Activated T-helper 17 cell treated with anti-CD3 and anti-CD28 coated beads, Interleukin-2, amount 50 U/mL, for 72 hours (primary cell): ENCODE measurements at regions not wholly inside any gene's neighbourhood (a gene's known extent, or its start where the extent isn't known, plus 50 kb on each side); places are given as distances from the start of the nearest gene placed in this dataset.

ENCODE experiments used
- ATAC-seq: fragments of 150-1000 bp; cut with Tn5 transposase; replicated peaks from 2 replicates; pipeline ENCODE4 v1.10.0; 2021; ENCODE audit warnings: mild to moderate bottlenecking, moderate library complexity
- H3K27ac Mint-ChIP-seq: one replicate; pipeline ENCODE4 v1.8.0; 2022; ENCODE audit warnings: mixed read lengths
- H3K27me3 Mint-ChIP-seq: one replicate; pipeline ENCODE4 v1.8.0; 2022; ENCODE audit warnings: mixed read lengths
- H3K36me3 Mint-ChIP-seq: one replicate; pipeline ENCODE4 v1.8.0; 2022; ENCODE audit warnings: low read depth, mild to moderate bottlenecking, mixed read lengths
- H3K4me1 Mint-ChIP-seq: one replicate; pipeline ENCODE4 v1.8.0; 2022; ENCODE audit warnings: mixed read lengths
- H3K4me3 Mint-ChIP-seq: one replicate; pipeline ENCODE4 v1.8.0; 2022; ENCODE audit warnings: mild to moderate bottlenecking, mixed read lengths
- H3K9me3 Mint-ChIP-seq: one replicate; pipeline ENCODE4 v1.8.0; 2022; ENCODE audit warnings: mixed read lengths

DNA sequence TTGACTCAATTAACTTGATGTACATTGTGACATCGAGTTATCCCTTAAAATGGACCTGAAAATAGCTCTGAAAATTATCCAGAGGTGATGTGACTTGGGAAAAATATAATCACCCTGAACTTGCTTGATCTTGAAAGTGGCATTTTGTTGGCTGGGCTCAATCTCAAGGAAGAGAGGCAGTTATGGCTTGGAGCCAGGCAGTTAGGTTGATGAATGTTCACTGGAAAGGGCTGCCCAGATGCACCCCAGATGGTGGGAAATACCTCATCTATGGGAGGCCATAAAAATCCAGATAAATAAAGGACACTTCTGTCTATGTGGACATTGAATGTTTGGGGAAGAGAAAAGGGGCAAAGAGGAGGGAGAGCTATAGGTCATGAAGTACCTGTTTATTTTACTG, 55.7 kb upstream of the OR5AN1 start:
- Mint-ChIP-seq H3K36me3 (no peaks in the 10 kb centered on the region), H3K27me3 (peaks cover 23% of the 10 kb centered on the region), H3K9me3 (no peaks in the 10 kb centered on the region), H3K4me1 (peaks cover 4% of the 10 kb centered on the region), H3K27ac (no peak overlapping the region), H3K4me3 (no peak overlapping the region)
- ATAC-seq: no peak

DNA sequence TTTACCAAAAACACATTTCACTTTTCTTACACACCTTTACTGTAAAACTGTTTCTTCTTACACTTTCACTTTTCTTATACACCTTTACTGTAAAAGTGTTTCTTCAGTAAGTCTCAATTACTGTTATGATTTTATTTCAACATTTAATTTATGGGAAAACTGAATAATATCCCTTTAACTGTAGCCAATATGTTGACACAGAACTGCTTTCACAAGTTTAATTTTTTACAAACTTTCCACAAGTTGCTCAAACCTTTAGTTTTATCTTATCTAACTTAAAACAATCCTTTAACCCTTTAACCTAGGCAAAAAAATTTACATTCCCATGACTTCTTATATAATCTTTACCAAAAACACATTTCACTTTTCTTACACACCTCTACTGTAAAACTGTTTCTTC, 63.3 kb upstream of the OR5AN1 start:
- Mint-ChIP-seq H3K4me1 (peaks cover 4% of the 10 kb centered on the region), H3K36me3 (no peaks in the 10 kb centered on the region), H3K9me3 (no peaks in the 10 kb centered on the region), H3K27ac (no peak overlapping the region), H3K4me3 (no peak overlapping the region), H3K27me3 (peaks cover 22% of the 10 kb centered on the region)
- no peak for ATAC-seq

DNA sequence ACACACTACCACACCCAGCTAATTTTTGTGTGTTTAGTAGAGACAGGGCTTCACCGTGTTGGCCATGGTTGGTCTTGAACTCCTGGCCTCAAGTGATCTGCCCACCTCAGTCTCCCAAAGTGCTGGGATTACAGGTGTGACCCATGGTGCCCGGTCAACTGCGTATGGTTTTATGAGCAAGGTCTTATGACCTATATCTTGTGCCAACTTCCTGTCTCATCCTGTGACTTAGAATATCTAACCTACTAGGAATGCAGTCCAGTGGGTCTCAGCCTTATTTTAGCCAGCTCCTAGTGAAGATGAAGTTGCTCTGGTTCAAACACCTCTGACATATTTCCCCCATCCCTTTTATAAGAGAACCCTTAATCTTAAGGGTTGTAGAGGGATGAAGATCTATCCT, 66.1 kb upstream of the OR5AN1 start:
- no peak for ATAC-seq
- no peaks in the 10 kb centered on the region for H3K4me1 Mint-ChIP-seq
- no peak overlapping the region for H3K27ac Mint-ChIP-seq
- peaks cover 11% of the 10 kb centered on the region for H3K27me3 Mint-ChIP-seq
- H3K36me3 Mint-ChIP-seq: no peaks in the 10 kb centered on the region
- H3K4me3 Mint-ChIP-seq: no peak overlapping the region
- no peaks in the 10 kb centered on the region for H3K9me3 Mint-ChIP-seq

DNA sequence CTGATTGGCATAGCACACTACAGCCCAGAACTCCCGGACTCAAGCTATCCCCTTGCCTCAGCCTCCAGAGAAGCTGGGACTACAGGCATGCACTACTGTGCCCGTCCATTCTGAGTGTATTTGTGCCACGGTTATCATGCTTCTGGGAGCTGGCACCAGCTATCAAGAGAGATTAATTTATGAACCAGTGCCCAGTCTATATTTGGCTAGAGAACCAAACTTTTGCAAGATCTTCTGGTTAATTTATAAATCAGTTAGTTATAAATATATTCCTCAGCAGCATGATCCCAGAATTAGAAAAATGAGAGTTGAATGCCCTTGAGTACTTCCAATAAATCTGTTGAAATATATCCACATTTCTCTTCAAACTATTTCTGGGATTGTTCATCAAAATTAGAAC, 67.5 kb upstream of the OR5AN1 start:
- H3K36me3 Mint-ChIP-seq: no peaks in the 10 kb centered on the region
- ATAC-seq: no peak
- no peak overlapping the region for H3K27ac Mint-ChIP-seq
- H3K27me3 Mint-ChIP-seq: peaks cover 3% of the 10 kb centered on the region
- H3K9me3 Mint-ChIP-seq: no peaks in the 10 kb centered on the region
- H3K4me1 Mint-ChIP-seq: no peaks in the 10 kb centered on the region
- H3K4me3 Mint-ChIP-seq: no peak overlapping the region

DNA sequence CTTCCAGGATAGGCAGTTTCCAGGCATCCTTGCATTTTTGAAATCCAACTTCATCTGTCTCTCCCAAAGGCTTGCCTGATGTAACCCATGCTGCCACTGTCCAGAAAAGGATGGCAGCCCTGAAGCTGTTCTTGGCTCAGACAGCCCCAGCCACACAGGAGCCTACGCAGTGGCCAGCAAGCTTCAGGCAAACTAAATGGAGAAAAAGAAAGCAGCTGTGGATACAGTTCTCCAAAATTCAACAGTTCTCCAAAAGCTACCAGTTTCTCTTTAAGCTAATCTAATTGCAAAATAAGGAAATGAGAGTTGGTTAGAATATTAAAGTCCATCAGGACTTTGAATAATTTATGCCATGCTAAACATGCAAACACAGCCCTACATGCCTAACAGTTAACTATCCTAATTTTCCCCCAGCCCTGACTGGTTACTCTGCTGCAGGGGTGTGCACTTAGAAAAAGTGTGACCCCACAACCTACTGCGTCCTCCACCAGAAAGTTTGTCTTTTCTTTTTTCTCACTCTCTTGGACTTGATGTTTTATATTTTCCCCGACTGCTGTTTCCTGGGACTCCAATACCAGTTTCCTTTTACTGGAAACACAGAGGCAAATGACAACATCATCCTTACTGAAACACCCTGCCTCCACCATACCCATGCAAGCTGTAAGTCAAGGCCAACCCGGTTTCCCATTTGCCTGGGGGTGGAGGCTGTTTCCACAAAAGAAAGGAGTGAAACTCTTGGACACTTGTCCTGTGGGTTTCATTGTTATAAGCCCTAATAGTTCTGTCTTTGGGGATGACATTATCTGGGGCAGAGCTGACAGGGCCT, 69.1 kb upstream of the OR5AN1 start:
- peaks cover under 1% of the 10 kb centered on the region for H3K4me1 Mint-ChIP-seq
- ATAC-seq: no peak
- no peak overlapping the region for H3K27ac Mint-ChIP-seq
- H3K36me3 Mint-ChIP-seq: no peaks in the 10 kb centered on the region
- H3K27me3 Mint-ChIP-seq: no peaks in the 10 kb centered on the region
- no peak overlapping the region for H3K4me3 Mint-ChIP-seq
- no peaks in the 10 kb centered on the region for H3K9me3 Mint-ChIP-seq

DNA sequence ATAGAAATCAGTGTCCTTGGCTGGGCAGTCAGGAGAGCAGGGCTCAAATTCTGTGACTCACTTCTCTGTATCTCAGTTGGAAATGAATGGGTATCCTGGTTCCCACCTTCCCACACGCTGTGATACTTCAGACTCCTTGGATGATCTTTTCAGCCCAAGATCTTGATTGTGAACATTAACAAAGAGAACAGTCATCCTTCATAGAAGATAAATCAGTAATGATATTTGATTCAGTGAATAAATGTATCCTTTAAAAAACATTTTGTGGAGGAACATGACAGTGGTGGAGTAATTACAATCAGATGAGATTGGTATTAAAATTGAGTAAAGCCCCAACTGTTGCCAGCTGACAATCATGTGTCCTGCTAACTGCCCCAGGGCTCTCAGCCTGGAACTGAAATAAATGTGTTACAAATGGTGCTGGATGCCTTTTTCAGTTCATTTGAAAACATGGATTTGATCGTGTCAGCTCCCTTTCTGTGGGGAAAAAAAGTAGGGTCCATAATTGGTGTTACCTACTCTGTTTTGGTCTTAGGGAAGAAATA, 72.9 kb upstream of the OR5AN1 start:
- Mint-ChIP-seq H3K27ac (no peak overlapping the region), H3K36me3 (no peaks in the 10 kb centered on the region), H3K27me3 (peaks cover 3% of the 10 kb centered on the region), H3K9me3 (no peaks in the 10 kb centered on the region), H3K4me1 (peaks cover 10% of the 10 kb centered on the region), H3K4me3 (no peak overlapping the region)
- no peak for ATAC-seq

DNA sequence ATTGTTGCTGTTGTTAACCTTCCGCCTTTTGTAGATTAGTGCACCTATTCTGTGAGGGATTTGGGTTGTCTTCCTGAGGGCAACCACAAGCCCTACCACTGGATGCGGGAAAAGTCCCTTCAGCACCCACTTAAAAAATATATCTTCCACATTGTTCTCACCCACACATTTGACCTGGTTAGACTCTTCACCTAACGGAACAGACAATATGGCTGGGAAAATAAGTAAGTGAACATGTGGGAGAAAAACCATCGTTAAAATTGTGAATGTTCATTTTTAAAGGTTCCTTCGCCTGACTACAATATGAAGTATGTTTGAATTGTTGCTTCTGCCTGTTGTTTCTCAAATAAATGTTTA, 72.0 kb upstream of the MPEG1 start:
- ATAC-seq: no peak
- H3K9me3 Mint-ChIP-seq: no peaks in the 10 kb centered on the region
- H3K36me3 Mint-ChIP-seq: no peaks in the 10 kb centered on the region
- peaks cover 10% of the 10 kb centered on the region for H3K4me1 Mint-ChIP-seq
- H3K27ac Mint-ChIP-seq: peak overlapping the region; percentile 28
- H3K27me3 Mint-ChIP-seq: peaks cover 3% of the 10 kb centered on the region
- peak overlapping the region; percentile 65 for H3K4me3 Mint-ChIP-seq

DNA sequence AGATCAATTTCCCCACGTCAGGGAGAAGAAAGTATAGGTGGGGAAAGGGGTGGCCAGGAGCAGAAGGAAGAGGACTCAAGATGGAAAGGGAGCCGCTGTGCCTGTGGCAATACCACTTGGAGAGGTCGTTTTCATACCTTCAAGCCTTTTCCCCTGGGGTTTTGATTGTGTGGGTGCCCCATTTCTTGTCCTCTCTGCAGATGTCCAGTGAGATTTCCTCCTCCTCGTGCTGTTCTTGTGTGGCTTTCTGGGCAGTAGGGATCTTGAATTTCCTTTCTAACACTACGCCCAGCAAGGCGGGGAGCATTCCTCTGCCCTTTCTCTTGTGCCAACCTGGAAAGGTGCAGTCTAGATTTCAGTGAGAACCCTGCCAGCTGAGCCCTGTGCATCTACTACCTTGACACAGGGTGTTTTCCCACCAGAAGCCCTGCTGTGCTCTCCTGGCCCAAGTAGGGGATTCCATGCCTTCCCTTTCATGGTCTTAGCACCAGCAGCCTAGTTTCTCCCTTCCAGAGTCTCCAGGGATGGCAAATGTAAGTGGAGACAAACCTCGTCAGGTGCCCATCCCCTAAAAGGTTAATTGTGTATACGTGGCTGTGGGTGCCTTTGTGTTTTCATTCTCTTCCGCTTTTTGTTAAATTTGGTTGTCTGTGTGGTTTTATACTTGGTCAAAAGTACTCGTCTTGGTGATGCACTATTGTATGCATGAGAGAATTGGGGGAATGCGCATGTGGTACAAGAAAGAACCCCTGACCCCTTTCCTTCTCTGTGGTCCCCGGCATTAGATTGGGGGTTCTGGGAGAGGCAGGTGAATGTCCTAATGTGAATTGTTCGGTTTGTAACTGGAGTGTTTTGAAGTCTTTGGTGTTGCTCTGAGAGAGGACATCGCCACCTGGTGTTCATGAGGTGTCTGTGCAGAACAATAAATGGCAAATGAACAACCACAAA, 71.4 kb upstream of the MPEG1 start:
- Mint-ChIP-seq H3K27ac (peak overlapping the region; percentile 28), H3K4me3 (peak overlapping the region; percentile 65), H3K9me3 (no peaks in the 10 kb centered on the region), H3K4me1 (peaks cover 10% of the 10 kb centered on the region), H3K36me3 (no peaks in the 10 kb centered on the region), H3K27me3 (peaks cover 3% of the 10 kb centered on the region)
- ATAC-seq: peak; percentile 43

DNA sequence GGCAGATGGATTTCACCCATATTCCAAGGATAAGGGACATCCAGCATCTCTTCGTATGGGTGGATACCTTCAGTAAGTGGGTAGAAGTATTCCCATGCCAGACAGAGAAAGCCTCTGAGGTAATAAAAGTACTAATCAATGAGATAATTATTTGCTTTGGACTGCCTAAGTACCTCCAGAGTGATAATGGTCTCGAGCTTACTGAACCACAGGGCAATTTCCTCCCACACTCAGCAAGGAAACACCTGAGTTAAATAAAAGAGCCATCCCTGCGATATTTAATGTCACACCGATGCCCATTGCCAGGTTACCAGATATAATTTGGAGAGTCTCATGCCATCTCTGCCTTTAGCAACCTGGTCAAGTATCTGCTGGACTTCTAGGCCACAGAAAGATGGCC, 70.6 kb upstream of the MPEG1 start:
- no peak overlapping the region for H3K27ac Mint-ChIP-seq
- peaks cover 3% of the 10 kb centered on the region for H3K27me3 Mint-ChIP-seq
- H3K4me3 Mint-ChIP-seq: peak overlapping the region; percentile 20
- peaks cover 10% of the 10 kb centered on the region for H3K4me1 Mint-ChIP-seq
- no peak for ATAC-seq
- H3K36me3 Mint-ChIP-seq: no peaks in the 10 kb centered on the region
- no peaks in the 10 kb centered on the region for H3K9me3 Mint-ChIP-seq

DNA sequence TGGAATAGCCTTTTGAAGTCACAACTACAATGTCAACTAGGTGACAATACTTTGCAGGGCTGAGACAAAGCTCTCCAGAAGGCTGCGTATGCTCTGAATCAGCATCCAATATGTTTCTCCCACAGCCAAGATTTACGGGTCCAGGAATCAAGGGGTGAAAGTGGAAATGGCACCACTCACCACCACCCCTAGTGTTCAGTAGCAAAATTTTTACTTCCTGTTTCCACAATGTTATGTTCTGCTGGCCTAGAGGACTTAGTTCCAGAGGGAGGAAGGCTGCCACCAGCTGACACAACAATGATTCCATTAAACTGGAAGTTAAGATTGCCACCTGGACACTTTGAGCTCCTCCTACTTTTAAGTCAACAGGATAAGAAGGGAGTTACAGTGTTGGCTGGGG, 68.5 kb upstream of the MPEG1 start:
- H3K4me1 Mint-ChIP-seq: peaks cover 10% of the 10 kb centered on the region
- H3K36me3 Mint-ChIP-seq: no peaks in the 10 kb centered on the region
- H3K27me3 Mint-ChIP-seq: peaks cover 3% of the 10 kb centered on the region
- H3K4me3 Mint-ChIP-seq: no peak overlapping the region
- no peak overlapping the region for H3K27ac Mint-ChIP-seq
- no peak for ATAC-seq
- H3K9me3 Mint-ChIP-seq: no peaks in the 10 kb centered on the region

DNA sequence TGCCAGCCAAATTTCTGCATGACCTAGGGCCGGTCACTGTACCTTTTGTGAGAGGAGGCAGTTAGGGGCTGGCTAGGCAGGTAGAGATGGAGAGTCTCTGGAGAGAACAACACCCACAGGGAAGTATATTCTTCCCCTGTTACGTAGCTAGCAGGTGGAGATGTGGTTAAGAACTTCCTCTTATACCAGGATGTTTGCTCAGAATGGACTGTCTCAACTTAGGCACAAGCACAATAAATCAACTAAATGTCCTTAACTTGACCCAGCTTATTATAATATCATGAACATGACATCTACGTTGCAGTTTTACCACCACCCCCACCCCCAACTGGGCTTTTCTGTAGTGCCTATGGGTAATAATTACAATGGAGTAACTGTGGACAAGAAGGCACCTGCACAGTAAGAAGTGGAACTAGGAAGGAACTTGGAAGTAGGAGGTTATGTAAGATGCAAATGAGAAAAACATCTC, 60.7 kb upstream of the MPEG1 start:
- H3K27ac Mint-ChIP-seq: no peak overlapping the region
- peak; percentile 16 for ATAC-seq
- peaks cover 21% of the 10 kb centered on the region for H3K4me1 Mint-ChIP-seq

DNA sequence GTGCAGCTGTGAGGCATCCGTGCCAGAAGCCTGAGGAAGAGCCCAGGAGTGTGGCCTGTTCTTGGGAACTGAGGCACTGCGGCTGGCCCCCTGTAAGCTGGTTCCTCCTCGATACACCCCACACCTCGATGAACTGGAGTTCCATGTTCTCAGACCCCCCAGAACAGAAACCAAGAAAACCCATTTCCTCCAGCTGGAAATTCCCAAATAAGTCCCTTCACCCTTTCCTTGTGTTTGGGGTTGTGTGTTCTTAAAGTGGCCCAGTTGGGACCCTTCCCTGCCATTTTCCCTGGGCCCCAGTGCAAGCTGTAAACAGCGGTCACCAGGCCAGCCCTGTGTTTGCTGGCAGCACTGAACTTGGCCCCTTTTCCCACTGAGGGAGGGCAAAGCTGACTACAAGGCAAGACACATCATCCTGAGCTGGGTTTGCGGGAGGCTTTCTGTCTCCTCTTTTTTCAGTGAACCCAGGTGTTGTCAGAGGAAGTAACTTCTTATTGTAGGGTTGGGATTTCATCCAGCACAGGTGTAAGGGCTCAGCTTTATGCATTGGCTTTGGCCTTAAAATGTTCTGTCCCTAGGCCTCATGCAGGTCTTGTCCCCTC, 60.1 kb upstream of the MPEG1 start:
- no peaks in the 10 kb centered on the region for H3K9me3 Mint-ChIP-seq
- peaks cover 21% of the 10 kb centered on the region for H3K4me1 Mint-ChIP-seq
- H3K27ac Mint-ChIP-seq: no peak overlapping the region
- ATAC-seq: no peak
- no peaks in the 10 kb centered on the region for H3K36me3 Mint-ChIP-seq
- H3K27me3 Mint-ChIP-seq: no peaks in the 10 kb centered on the region
- H3K4me3 Mint-ChIP-seq: peak overlapping the region; percentile 16

More for the DNA sequence above, 60.7 kb upstream of the MPEG1 start:
- Mint-ChIP-seq H3K4me3 (peak overlapping the region; percentile 16), H3K36me3 (no peaks in the 10 kb centered on the region), H3K27me3 (no peaks in the 10 kb centered on the region), H3K9me3 (no peaks in the 10 kb centered on the region)

DNA sequence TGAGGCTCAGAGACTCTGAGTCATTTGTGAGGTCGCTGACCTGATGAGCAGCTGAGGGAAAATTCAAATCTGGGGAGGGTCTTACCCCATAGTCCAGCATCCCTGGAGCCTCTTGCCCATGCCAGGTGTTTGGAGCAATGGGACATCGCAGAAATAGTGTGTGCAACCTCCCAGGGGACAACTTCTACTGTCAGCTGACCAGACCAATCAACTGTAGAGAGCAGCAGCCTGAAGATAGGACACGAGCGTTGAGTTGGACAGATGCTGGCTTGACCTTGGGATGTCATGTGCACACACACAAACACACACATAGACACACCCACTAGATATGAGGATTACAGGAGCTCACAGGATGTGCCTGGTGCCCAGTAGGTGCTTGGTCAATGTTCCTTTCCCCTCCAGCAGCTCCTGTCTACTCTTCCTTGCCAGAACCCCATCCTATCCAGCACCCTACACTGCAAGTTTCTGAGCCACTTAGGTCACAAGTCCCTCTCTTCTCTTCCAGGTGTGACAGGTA, 59.1 kb upstream of the MPEG1 start:
- Mint-ChIP-seq H3K4me3 (no peak overlapping the region), H3K27me3 (no peaks in the 10 kb centered on the region), H3K27ac (no peak overlapping the region), H3K9me3 (no peaks in the 10 kb centered on the region), H3K4me1 (peaks cover 21% of the 10 kb centered on the region), H3K36me3 (no peaks in the 10 kb centered on the region)
- no peak for ATAC-seq

DNA sequence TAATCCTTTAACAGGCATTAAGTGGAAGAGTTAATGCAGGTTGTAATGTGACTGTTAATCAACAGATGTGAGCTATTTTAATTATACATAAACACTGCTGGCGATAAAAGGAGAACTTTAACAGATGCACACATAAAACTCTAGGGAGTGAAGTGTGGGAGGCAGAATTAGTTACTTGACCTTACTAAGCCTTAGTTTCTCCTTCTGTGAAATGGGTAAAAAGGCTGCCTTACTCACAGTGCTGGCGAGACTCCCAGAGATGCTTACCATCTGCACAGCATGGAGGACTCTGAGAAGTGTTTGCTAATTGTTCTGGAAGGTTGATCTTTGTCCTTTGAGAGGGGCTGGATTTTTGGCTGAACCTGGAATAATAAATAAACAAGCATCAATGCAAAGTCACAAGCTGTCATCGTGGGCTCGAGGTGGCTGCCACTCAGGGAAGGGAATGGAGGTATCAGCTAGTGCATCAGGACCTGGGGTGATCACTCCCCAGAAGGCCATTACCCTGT, 58.6 kb upstream of the MPEG1 start:
- no peak overlapping the region for H3K4me3 Mint-ChIP-seq

More for the DNA sequence above, 58.6 kb upstream of the MPEG1 start:
- no peak for ATAC-seq
- Mint-ChIP-seq H3K9me3 (no peaks in the 10 kb centered on the region), H3K36me3 (no peaks in the 10 kb centered on the region), H3K27ac (no peak overlapping the region), H3K4me1 (peaks cover 21% of the 10 kb centered on the region), H3K27me3 (no peaks in the 10 kb centered on the region)
